ENCODE measurements at regions not wholly inside any gene's neighbourhood (a gene's known extent, or its start where the extent isn't known, plus 50 kb on each side); places are given as distances from the start of the nearest gene placed in this dataset.

DNA sequence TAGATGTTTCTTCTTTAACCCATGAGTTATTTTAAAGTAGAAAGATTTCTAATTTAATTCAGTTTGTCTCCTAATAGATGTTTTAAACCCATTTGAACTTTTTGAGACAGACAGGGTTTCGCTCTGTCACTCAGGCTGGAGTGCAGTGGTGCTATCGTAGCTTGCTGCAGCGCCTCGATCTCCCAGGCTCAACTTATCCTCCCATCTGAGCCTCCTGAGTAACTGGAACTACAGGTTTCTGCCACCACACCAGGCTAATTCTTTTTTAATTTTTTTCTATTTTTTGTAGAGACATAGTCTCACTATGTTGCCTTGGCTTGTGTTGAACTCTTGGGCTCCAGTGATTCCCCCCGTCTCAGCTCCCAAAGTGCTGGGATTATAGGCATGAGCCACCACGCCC lies 53.0 kb upstream of the RAB18 start:
- DNase-seq = no peak

DNA sequence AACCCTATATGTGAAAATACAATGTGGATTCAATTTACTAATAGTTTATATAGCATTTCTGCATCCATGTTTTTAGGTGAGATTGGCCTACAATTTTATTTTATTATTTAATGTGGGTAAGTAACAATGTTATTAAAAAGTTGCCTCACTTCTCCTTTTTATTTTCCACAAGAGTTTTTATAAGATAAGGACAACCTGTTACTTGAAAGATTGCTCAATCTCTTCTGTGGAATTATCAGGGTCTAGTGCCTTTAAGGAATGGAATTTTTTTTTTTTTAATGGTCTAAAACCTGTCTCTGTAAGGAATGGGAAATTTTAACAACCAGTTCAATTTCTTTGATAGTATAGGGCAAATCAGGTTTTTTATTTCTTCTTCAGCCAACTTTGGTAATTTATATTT lies 53.9 kb upstream of the RAB18 start:
- DNase-seq = no peak

DNA sequence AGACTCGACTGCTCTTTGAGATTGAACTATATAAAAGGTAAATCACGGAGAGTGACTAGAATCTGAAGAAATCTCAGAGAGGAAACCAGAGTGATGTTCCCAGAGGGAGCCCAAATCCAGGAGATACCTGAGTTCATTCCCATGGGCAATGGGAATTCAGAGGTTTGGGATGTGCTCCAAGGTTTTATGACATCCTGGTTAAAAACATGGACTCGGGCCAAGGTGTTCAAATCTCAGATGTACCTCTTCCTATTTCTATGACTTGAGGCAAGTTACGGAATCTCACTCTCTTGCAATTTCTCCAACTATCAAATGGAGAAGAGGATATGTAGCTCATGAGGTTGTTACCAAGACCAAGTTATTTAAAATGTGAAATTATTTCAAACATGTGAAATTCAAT lies 54.5 kb upstream of the RAB18 start:
- no peak for DNase-seq

DNA sequence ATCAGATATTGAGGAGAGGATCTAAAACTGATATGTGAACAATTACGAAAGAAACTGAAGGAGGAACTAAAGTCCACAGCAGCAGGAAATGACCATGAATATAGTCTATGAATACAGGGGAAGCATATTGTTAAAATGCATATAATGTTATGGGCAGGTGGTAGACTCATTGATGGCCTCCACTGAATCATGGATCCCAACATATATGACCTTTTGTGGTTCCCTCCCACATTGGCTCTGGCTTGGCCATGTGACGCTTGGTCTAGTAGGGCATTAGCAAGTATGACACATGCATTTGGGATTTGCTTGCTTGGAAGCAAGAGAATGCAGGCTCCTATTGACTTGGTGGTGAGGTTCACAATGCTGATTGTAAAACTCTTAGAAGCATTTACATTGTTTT lies 55.2 kb upstream of the RAB18 start:
- no peak for DNase-seq

DNA sequence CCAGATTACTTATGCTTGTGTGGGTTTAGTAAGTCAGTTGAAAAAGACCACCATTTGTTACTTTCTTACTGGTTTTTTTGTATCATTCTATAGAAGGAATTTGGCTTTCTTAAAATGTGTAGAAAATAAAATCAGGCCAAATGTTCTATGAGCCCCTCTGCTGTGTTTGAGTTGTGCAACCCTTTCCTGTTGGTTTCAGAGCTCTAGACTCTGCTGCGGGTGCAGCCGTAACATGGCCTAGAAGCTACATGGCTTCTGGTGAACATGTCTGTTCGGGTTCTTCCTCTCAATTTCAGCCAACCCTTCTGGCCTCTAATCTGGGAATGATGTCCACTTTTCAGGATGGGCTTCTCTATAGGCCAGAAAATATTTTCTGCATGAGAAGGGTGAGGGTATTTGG lies 56.6 kb upstream of the RAB18 start:
- DNase-seq = no peak

DNA sequence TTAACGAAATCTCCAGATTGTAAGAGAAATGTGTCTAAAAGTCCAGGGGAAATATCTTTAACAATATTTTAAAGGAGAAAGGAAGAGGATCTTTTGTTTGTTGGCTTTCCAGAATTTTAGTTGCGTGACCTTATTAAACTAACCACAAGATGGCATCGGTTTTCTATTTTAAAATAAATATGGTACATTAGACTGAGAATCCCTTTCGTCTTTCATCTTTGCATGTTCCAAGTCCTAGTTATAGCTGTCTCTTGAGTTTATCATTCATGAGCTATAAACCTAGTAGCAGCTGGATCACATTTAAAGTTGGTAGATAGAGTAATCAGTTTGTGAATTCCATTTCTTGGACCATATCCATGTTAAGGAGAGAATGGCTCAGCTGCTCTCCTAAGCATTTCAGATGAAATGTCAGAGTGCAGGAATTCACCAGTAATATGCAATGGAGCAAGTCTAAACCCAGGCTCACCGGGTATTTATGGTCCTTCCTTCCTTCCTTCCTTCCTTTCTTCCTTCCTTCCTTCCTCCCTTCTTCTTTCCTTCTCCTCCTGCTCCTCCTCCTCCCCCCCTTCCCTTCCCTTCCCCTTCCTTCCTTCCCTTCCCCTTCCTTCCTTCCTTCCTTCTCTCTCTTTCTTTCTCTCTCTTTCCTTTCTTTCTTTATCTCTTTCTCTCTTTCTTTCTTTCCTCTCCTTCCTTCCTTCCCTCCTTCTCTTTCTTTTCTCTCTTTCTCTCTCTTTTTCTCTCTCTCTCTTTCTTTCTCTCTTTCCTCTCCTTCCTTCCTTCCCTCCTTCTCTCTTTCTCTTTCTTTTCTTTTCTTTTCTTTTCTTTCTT lies 57.8 kb upstream of the RAB18 start:
- peak in 1 of 51 donors; percentile 22 for DNase-seq

DNA sequence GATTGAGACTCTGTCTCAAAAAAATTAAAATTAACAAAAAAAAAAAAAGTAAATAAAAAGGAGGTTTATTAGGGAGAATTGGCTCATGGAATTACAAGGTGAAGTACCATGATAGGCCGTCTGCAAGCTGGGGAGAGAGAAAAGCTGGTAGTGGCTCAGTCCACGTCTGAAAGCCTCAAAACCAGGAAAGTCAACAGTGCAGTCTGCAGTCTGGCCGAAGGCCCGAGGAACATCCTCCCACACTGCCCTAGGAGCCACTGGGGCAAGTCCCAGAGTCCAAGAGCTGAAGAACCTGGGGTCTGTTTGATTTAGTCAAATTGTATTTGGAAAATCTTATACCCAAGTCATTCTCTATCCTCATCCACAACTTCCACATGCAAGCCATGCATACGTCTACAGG lies 59.0 kb upstream of the RAB18 start:
- DNase-seq = no peak

DNA sequence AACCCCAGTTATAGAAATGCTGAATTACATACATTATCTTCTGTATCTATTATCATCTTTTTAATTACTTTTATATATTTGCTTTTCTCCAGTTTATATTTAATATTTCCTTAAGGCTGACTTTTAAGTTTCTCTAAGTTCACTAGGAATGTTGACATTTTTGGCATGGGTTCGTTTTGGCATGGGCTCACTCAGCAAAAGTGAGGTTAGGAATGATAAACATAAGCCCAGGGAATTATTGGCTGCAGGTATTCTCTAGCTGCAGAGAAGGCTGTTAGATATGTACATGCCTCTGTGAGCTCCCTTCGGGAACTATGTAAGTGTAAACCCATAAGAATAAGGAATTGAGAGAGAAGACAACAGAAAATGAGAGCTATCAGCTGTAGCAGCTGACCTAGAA lies 63.6 kb upstream of the RAB18 start:
- no peak for DNase-seq

DNA sequence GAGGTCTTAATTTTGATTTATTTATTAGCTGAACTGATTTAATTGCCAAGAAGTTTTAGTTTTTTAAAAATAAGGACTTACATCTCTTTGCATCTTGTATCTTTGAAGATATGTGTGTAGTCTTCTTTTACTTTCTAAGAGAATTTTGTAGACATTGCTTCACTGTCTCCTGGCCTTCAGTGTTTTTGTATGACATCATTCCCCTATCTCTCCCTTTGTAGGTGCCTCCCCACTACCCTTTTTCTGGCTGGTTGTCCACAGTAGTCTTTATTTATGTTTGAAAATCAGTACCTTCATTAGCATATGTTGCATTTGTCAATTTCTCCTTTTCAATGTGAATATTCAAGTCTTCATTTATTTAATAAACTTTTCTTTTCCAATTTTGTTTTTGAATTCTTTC lies 64.1 kb upstream of the RAB18 start:
- DNase-seq = no peak

DNA sequence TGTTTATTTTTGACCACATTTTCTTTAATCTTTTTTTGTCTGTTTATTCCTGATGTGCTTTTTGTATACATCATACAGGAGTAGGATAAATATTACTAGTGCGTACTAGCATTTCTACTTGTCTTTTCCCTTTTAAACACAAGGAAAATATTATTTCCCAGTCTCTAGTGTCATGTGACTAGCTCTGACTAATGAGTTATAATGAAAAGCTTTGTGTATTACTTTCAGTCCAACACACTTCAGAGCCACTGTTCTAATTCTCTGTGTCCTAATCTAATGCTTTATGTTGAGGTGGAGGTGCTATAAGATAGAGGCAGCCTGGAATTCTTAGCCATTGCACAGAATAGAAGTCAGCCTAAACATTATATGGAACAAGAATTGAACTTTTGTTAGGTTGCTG lies 65.0 kb upstream of the RAB18 start:
- no peak for DNase-seq

DNA sequence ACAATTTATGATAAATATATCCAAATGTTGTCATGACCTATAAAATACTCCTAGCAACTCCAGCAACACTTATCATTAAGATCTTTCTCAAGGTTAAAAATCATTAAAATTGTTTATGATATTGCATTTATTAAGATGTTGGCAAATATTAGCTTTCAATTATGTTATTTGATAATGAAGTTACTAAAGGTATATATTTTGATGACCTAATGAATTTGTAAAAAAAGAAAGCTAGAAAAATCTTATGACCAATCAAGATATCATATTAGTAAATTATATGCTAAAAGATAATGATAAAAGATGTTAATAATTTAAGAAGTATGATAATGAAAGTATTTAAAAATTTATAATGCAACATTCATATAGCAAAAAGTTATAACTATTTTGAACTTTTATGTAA lies 66.3 kb upstream of the RAB18 start:
- no peak for DNase-seq

DNA sequence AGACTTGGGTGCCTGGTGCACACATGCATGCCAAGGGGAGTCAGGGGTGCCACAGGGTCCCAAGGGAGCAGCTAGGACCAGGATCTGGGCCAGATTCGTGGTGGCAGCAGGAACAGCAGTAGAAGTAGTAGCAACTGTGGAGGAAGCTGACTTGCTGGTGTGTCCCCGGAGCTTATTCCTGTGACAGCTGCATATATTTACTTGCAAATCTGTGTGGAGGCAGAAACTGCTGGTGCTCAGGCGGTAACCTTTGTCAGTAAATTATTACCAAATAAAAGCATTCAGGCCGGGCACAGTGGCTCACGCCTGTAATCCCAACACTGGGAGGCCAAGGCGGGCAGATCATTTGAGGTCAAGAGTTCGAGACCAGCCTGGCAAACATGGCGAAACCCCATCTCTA lies 67.4 kb upstream of the RAB18 start:
- DNase-seq = peak in 1 of 51 donors; percentile 3

DNA sequence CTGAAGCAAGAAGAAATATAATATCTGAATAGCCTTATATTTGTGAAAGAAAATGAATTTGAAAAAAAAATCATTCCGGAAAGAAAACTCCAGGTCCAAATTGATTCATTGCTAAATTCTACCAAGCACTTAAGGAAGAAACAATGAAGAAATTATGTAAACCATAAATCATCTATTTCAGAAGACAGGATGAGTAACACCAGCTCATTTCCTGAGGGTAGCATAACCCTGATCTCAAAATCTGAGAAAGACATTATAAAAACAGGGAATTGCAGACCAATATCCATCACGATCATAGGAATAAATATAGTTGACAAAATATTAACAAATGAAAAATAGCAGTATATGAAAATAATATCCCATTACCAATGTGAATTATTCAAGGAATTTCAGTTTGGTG lies 70.1 kb upstream of the RAB18 start:
- no peak for DNase-seq

DNA sequence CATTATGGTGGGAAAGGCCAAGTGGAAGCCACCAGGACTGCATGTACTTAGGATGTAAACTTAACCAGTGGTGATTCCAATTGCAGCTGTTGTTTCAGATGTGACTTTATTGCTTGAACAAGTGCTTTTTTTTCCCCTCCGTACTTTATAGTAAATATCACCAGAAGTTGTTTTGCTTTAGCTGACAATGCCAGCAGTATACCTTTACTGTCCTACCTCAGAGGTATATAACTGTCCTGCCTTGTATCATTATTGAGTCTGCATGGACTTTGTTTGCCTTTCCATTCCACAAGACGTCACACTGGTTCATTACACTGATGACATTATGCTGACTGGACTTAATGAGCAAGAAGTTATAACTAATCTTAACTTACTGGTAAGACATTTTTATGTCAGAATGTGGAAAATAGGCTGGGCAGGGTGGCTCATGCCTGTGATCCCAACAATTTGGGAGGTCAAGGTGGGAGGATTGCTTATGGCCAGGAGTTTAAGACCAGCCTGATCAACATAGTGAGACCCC lies 77.1 kb upstream of the RAB18 start:
- no peak for DNase-seq

DNA sequence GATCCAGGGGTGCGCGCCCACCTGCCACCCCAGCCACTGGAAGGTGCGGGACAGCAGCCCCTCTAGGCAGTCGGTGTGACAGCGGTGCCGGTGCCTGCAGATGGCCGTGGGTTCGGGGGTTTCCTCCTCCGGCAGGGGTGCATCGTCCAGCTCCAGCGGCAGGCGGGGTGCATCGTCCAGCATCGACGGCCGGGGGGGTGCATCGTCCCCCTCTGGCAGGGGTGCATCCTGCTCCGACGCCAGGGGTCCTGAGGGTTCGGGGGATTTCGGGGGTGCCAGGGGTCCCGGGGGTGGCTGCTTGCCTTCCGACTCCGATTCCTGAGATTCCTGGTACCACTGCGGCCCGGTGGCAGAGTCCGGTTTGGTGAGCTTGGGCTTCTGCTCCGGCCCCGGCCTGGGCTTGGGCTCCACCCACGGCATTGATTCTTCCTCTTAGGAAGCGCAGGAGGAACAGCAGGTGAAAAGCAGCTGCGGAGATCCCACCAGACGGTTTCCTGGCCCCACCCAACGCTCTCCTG lies 90.2 kb upstream of the RAB18 start:
- DNase-seq = no peak

DNA sequence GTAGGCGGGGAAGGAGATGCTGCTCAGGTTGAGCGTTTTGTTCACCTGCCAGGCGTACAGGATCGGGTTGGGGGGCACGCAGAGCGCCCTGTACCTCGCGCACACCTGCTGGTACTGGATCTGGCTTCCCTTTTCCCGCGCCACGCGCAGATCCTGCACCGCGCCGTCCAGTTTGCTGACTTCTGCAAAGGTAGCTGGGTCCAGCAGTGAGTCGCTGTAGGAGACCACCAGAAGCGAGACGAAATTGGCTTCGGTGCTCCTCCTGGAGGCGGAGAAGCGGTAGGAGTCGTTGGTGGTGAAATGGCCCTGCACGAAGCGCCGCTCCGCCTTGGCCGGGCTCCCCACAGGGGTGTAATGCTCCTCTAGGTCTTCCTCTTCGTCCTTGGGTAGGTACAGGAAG lies 90.7 kb upstream of the RAB18 start:
- no peak for DNase-seq

DNA sequence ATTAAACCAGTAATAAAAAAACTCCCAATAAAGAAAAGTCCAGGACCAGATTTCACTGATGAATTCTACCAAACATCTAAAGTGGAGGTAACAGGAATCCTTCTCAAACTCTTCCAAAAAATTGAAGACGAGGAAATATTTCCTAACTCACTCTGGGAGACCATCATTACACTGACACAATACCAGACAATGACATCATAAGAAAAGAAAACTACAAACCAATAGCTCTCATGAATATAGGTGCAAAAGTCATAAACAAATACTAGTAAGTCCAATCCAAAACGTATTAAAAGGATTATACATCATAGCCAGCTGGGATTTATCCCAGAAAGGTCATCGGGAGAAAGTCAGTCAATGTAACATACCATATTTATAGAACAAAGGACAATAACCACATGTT lies 94.0 kb upstream of the RAB18 start:
- no peak for DNase-seq

DNA sequence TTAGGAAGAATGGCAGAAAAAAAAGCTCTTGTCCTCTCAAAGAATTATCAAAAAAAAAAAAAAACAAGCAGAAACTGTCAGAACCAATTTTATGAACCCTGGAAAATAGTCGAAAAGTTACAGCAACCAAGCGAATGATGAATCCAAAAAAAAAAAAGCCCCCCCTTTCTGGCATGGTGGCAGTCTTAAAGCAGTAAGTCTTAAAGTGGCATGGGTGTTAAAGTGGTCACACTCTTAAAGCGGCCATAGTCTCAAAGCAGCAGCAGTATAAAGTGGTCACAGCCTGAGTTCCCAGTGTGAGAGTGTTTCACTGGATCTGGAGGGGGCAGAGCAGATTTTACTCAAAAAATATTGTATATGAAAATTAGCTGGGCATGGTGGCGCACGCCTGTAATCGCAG lies 96.8 kb upstream of the RAB18 start:
- no peak for DNase-seq

DNA sequence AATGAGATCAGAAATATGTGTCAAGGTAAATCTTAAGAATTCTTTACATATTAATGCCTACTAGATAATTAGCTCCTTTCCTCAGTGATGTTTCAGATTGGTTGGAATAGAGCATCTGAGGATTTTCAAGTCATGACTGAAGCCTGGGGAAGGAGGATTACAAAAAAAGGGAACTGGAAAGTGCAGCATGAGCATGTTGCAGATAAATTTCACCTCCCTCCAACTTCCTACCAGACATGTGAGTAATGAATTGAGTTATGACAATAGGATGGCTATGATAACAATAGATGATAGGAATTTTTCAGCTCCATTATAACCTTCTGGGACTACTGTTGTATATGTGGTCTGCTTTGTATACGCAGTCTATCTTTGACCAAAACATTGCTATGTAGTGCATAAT lies 104.2 kb upstream of the RAB18 start:
- no peak for DNase-seq

DNA sequence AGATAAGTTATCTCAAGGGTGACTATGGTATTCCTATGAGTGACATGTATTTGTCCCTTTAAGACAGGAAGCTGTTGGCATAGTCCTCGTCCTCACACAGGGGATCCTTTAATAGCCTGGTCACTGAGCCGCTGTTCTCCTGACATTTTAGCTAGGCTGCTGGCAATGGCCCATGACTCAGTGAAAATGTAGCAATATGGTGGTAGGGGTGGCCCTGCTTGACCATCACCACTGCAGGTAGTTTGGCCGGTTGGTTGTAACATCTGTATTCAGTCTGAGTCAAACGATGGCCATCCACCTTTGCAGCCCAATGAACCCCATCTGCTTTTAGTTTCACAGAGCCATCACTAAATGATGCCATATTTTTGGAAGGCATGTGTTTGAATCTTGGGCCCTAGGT lies 110.1 kb upstream of the RAB18 start:
- DNase-seq = no peak

DNA sequence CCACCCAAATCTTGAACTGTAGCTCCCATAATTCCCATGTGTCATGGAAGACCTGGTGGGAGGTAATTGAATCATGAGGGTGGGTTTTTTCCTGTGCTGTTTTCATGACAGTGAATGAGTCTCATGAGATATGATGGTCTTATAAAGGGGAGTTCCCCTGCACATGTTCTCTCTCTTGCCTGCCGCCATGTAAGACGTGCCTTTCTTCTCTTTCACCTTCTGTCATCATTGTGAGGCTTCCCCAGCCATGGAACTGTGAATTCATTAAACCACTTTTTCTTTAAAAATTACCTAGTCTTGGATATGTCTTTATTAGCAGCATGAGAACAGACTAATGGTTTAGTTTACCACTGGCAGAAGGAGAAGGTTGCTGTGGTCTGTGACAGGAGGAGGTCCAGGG lies 111.5 kb upstream of the RAB18 start:
- no peak for DNase-seq

DNA sequence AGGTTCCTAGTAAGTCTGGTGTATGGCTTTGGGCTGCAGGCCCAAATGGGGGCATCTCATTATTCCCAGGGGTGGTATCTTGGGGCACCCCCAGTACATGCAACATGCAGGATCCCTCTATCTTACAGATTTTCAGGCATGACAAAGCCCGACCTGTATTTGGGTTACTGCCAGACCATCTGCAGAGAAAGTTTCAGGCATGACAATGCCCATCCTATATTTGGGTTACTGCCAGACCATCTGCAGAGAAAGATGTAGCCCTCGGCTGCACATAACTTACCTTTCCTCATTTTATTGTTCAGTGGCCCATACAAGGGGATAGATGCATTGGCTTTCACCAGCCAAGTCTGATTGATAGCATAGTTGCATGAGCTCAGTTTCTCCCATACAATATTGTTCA lies 112.2 kb upstream of the RAB18 start:
- no peak for DNase-seq

DNA sequence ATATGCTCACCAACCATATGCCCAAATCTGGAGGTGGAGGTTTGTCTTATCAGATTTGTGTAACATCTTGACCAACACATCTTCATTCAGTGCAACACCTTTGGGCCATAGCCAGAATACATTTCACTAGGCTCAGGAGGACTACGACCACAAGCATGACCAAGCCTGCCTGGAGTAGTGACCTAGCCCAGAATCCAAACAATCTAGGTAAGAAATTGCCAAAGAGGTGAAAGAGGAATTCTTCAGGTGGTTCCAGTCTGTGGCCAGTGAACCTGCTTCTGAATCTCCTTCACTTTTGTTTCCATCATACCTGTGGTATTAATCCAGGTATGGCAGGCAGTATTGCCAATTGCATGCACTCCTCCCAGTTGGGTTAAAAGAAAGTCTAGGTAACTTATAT lies 112.8 kb upstream of the RAB18 start:
- DNase-seq = no peak

DNA sequence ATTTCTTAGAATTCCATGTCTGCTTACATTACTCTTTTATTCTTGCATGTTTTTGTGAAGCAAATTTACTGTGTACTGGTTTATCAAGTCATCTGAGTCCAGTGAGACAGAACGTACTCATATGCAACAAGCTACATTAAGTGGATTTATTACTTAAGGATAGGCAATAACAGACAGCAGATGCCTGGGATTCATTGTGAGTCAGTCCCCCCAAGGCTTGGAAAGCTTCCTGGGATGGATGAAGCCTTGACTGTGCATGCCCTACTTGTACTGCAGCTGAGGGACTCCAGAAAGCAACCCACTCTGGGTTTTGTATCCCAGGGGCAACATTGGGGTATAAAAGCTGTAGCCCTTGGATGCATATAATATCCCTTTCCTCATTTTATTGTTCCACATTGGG lies 113.4 kb upstream of the RAB18 start:
- DNase-seq = no peak
